T-helper 2 cell treated with Interferon-gamma antibody and Interleukin-4, amounts not matched to agents 5 μg/mL and 100 μg/mL, for 36 hours (primary cell): ENCODE measurements at regions not wholly inside any gene's neighbourhood (a gene's known extent, or its start where the extent isn't known, plus 50 kb on each side); places are given as distances from the start of the nearest gene placed in this dataset.
A peak's percentile ranks its signal among the peaks of the same experiment; 100 is the strongest.
"Not testable (repeated sequence)": the region's sequence is repeated elsewhere in the genome, so short reads cannot be mapped to it uniquely, and the experiment has no call there.

ENCODE experiments used
- DNase-seq: peaks from one replicate; pipeline ENCODE4 v3.0.0; 2021; ENCODE audit warnings: low spot score
- H3K27ac Mint-ChIP-seq: one replicate; pipeline ENCODE4 v1.8.0; 2021; ENCODE audit warnings: mild to moderate bottlenecking, mixed read lengths
- H3K27me3 Mint-ChIP-seq: one replicate; pipeline ENCODE4 v1.8.0; 2021; ENCODE audit warnings: low read depth, mixed read lengths
- H3K36me3 Mint-ChIP-seq: one replicate; pipeline ENCODE4 v1.8.0; 2021; ENCODE audit warnings: low read depth, mixed read lengths
- H3K4me1 Mint-ChIP-seq: one replicate; pipeline ENCODE4 v1.8.0; 2021; ENCODE audit warnings: low read depth, mixed read lengths
- H3K4me3 Mint-ChIP-seq: one replicate; pipeline ENCODE4 v1.8.0; 2022; ENCODE audit warnings: mild to moderate bottlenecking, moderate library complexity, mixed read lengths
- H3K9me3 Mint-ChIP-seq: one replicate; pipeline ENCODE4 v1.8.0; 2021; ENCODE audit warnings: mixed read lengths

- no peaks in the 10 kb centered on the region for H3K27me3 Mint-ChIP-seq
- H3K4me1 Mint-ChIP-seq, result peaks cover 48% of the 10 kb centered on the region
- DNase-seq, result no peak
- no peak overlapping the region for H3K4me3 Mint-ChIP-seq
- H3K27ac Mint-ChIP-seq, result no peak overlapping the region
- H3K9me3 Mint-ChIP-seq, result peaks cover 46% of the 10 kb centered on the region
- peaks cover 89% of the 10 kb centered on the region for H3K36me3 Mint-ChIP-seq
These were observed 153.1 kb upstream of the THUMPD2 start for GRCh38 chr2:39932198-39932597.

- Mint-ChIP-seq H3K27ac (peak overlapping the region; percentile 39), H3K4me1 (peaks cover 45% of the 10 kb centered on the region), H3K27me3 (no peaks in the 10 kb centered on the region), H3K36me3 (peaks cover 88% of the 10 kb centered on the region), H3K4me3 (peak overlapping the region; percentile 12), H3K9me3 (peaks cover 29% of the 10 kb centered on the region)
- DNase-seq, result no peak
These were observed 151.3 kb upstream of the THUMPD2 start for GRCh38 chr2:39930175-39930917.

DNA sequence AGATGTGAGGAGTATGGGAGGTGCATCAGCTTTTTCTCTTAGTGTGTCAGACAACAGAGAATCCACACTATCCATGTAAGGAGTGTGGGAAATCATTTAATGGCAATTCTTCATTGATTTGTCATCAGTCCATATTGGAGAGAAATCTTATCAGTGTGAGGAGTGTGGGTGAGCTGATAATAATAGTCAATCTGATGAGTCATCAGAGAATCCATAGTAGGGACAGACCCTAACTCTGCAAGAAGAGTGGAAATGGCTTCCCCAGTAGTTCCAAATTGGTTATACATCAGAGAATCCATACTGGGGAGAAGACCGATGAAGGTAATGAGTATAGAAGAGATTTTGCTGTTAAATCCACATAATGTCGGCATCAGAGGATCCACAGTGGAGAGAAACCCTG is 150.5 kb upstream of the THUMPD2 start:
- H3K27me3 Mint-ChIP-seq, result no peaks in the 10 kb centered on the region
- no peak for DNase-seq
- H3K4me3 Mint-ChIP-seq, result no peak overlapping the region
- peaks cover 87% of the 10 kb centered on the region for H3K36me3 Mint-ChIP-seq
- H3K9me3 Mint-ChIP-seq, result peaks cover 23% of the 10 kb centered on the region
- peaks cover 42% of the 10 kb centered on the region for H3K4me1 Mint-ChIP-seq
- no peak overlapping the region for H3K27ac Mint-ChIP-seq

- no peak overlapping the region for H3K27ac Mint-ChIP-seq
- DNase-seq, result no peak
- no peaks in the 10 kb centered on the region for H3K27me3 Mint-ChIP-seq
These were observed 146.3 kb upstream of the THUMPD2 start for GRCh38 chr2:39925312-39925711.

GRCh38 chr2:39923455-39923854 is 144.4 kb upstream of the THUMPD2 start:
- H3K4me3 Mint-ChIP-seq, result peak overlapping the region; percentile 52
- H3K27ac Mint-ChIP-seq, result peak overlapping the region; percentile 17
- H3K27me3 Mint-ChIP-seq, result no peaks in the 10 kb centered on the region
- no peak for DNase-seq
- no peaks in the 10 kb centered on the region for H3K9me3 Mint-ChIP-seq
- peaks cover 73% of the 10 kb centered on the region for H3K4me1 Mint-ChIP-seq
- H3K36me3 Mint-ChIP-seq, result peaks cover 50% of the 10 kb centered on the region

More at GRCh38 chr2:39925312-39925711, 146.3 kb upstream of the THUMPD2 start:
- peaks cover 61% of the 10 kb centered on the region for H3K4me1 Mint-ChIP-seq
- peaks cover 65% of the 10 kb centered on the region for H3K36me3 Mint-ChIP-seq
- H3K4me3 Mint-ChIP-seq, result no peak overlapping the region
- no peaks in the 10 kb centered on the region for H3K9me3 Mint-ChIP-seq

- peak overlapping the region; percentile 18 for H3K27ac Mint-ChIP-seq
- H3K4me3 Mint-ChIP-seq, result peak overlapping the region; percentile 90
- H3K4me1 Mint-ChIP-seq, result peaks cover 77% of the 10 kb centered on the region
- no peaks in the 10 kb centered on the region for H3K9me3 Mint-ChIP-seq
- no peaks in the 10 kb centered on the region for H3K27me3 Mint-ChIP-seq
- DNase-seq, result no peak
- H3K36me3 Mint-ChIP-seq, result peaks cover 46% of the 10 kb centered on the region
These were observed 143.8 kb upstream of the THUMPD2 start for GRCh38 chr2:39922679-39923405.

DNA sequence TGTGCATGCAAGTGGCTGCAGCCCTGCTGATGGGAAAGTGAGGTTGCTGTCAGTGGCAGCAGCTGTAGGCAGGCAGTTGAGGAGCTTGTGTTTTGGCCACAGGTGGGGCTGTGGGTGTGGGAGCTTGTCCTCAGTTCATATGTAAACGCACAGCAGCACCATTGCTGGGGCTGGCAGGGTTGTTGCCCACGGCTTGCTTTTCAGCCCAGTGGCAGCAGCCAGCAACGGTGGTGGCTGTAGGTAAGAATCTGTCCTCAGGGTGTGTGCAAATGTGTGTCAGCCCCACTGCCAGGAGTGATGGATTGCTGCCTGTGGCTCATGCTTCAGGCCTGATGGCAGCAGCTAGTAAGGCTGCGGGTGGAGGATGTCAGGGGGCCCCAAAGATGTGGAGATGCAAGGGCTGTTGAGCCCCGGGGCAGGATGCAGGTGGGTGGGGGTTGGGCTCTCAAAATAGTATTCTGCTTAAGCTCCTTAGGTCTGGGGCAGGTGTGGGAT is 141.3 kb upstream of the THUMPD2 start:
- Mint-ChIP-seq H3K27ac (peak overlapping the region; percentile 90), H3K27me3 (no peaks in the 10 kb centered on the region), H3K4me1 (peaks cover 76% of the 10 kb centered on the region), H3K9me3 (no peaks in the 10 kb centered on the region), H3K4me3 (peak overlapping the region; percentile 90), H3K36me3 (peaks cover 27% of the 10 kb centered on the region)
- DNase-seq, result peak; percentile 33

DNA sequence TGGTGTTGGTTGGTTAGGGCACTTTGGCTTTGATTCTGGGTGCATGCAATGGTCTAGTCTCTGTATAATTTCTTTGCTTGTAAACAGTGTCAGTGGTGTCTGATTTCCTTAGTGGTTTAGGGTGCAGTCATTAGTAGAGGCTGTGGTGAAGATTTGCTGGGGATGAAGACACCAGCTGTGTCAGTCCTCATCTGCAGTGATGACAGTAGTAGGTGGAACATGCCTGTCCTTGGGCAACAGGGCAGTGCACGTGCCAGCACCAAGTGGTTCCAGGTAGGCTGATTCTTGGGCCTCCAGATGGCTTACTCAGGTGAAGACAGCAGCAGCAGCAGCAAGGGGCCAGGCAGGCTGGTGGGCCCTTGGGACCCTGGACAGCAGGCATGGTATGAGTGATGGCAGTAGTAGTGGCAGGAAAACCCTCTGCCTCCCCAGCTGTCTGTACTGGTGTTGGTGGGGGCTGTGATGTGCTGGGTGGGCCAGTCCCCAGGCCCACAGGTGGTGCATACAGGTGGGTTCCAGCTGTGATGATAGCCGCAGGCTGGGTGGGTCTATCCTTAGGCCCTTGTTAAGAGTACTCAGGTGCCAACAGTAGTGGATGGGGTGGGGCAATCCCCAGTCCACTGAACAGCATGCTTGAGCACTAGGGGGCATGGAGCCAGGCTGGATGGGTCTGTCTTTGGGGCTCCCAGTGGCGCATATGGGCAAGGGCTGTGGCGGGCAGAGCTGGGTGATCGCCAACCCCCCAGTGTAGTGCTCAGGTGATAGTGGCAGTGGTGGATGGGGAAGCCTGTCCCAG is 140.7 kb upstream of the THUMPD2 start:
- peaks cover 22% of the 10 kb centered on the region for H3K36me3 Mint-ChIP-seq
- peak overlapping the region; percentile 90 for H3K4me3 Mint-ChIP-seq
- H3K9me3 Mint-ChIP-seq, result no peaks in the 10 kb centered on the region
- peak; percentile 57 for DNase-seq
- H3K27ac Mint-ChIP-seq, result peak overlapping the region; percentile 90
- peaks cover 77% of the 10 kb centered on the region for H3K4me1 Mint-ChIP-seq
- no peaks in the 10 kb centered on the region for H3K27me3 Mint-ChIP-seq

- peaks cover 20% of the 10 kb centered on the region for H3K36me3 Mint-ChIP-seq
These were observed 139.8 kb upstream of the THUMPD2 start for GRCh38 chr2:39918886-39919285.

DNA sequence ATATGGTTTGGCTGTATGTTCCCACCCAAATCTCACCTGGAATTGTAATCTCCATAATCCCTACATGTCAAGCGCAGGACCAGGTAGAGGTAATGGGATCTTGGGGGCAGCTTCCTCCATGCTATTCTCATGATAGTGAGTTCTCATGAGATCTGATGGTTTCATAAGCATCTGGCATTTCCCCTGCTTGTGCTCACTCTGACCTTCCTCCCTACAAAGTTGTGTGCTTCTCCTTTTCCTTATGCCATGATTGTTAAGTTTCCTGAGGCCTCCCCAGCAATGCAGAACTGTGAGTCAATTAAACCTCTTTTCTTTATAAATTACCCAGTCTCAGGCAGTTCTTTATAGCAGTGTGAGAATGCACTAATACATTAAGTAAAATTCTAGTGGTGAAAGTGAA is 138.3 kb upstream of the THUMPD2 start:
- Mint-ChIP-seq H3K4me1 (peaks cover 64% of the 10 kb centered on the region), H3K27ac (peak overlapping the region; percentile 7), H3K36me3 (peaks cover 12% of the 10 kb centered on the region)
- not testable (repeated sequence) for H3K27me3 Mint-ChIP-seq, DNase-seq, H3K4me3 Mint-ChIP-seq, H3K9me3 Mint-ChIP-seq

More at GRCh38 chr2:39918886-39919285, 139.8 kb upstream of the THUMPD2 start:
- H3K27ac Mint-ChIP-seq, result peak overlapping the region; percentile 80
- H3K4me1 Mint-ChIP-seq, result peaks cover 73% of the 10 kb centered on the region
- no peak for DNase-seq
- no peaks in the 10 kb centered on the region for H3K9me3 Mint-ChIP-seq
- peak overlapping the region; percentile 90 for H3K4me3 Mint-ChIP-seq
- H3K27me3 Mint-ChIP-seq, result no peaks in the 10 kb centered on the region

- peaks cover 2% of the 10 kb centered on the region for H3K27me3 Mint-ChIP-seq
- H3K36me3 Mint-ChIP-seq, result peaks cover 9% of the 10 kb centered on the region
- DNase-seq, result no peak
- H3K9me3 Mint-ChIP-seq, result no peaks in the 10 kb centered on the region
- H3K4me3 Mint-ChIP-seq, result no peak overlapping the region
- H3K27ac Mint-ChIP-seq, result no peak overlapping the region
- peaks cover 41% of the 10 kb centered on the region for H3K4me1 Mint-ChIP-seq
These were observed 135.9 kb upstream of the THUMPD2 start for GRCh38 chr2:39914949-39915348.

DNA sequence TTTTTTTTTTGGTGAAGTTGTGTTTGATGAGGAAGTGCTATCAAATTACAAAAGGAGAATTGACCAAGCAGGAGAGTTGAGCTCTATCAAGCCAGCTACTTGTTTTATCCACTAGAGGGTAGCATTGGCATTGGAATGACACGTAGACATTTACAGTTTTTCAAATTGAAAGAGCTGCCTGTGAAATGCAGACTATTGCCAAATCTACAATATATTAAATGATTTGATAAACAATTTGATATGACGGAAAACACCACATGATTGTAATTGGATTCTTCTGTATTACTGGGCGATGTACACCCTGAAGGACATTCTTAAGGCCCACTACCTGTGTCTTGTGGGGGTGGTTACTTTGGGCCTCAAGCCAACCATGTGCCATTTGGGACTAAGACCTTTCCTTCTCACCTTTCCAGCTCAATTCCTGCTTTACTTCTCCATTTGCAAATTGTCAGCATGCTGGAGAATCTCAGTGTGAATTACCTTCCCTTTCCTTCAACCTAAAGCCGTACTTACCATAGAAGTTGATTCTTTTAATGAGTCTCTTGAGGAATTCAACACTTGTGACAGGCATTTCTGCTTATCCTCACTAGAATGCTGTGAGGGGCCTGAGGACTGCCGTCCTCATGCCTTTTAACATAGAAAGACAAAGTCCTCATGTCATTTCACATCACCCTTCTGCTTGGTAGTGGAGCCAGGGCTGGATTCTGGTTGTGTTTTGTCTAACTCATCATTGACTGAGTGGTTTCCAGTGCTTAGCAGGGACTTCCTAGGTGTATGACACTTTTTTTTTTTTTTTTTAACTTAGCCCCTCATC is 134.8 kb upstream of the THUMPD2 start:
- no peaks in the 10 kb centered on the region for H3K9me3 Mint-ChIP-seq
- peaks cover 8% of the 10 kb centered on the region for H3K36me3 Mint-ChIP-seq
- no peak overlapping the region for H3K27ac Mint-ChIP-seq
- DNase-seq, result no peak
- no peak overlapping the region for H3K4me3 Mint-ChIP-seq
- peaks cover 9% of the 10 kb centered on the region for H3K27me3 Mint-ChIP-seq
- peaks cover 30% of the 10 kb centered on the region for H3K4me1 Mint-ChIP-seq

- Mint-ChIP-seq H3K4me3 (no peak overlapping the region), H3K27ac (no peak overlapping the region), H3K4me1 (peaks cover 3% of the 10 kb centered on the region), H3K36me3 (no peaks in the 10 kb centered on the region), H3K27me3 (no peaks in the 10 kb centered on the region), H3K9me3 (no peaks in the 10 kb centered on the region)
- DNase-seq, result no peak
These were observed 123.0 kb upstream of the THUMPD2 start for GRCh38 chr2:39902103-39902502.
